Lower lobe of right lung (tissue), 2 donors: ENCODE measurements at regions not wholly inside any gene's neighbourhood (a gene's known extent, or its start where the extent isn't known, plus 50 kb on each side); places are given as distances from the start of the nearest gene placed in this dataset.

Experiments used
- ATAC-seq, 2 donors: fragments of 200-7000 bp; cut with Tn5 transposase; one replicate each; pipeline ENCODE4 v1.9.1; 2020 to 2022; ENCODE audit warnings: mild to moderate bottlenecking in 2 of 2, moderate library complexity in 2 of 2
- DNase-seq: peaks from one replicate; pipeline ENCODE4 v3.0.0-alpha.2; 2020
- H3K27ac ChIP-seq: fragments of 200-600 bp; one replicate; pipeline ENCODE4 v1.8.0; 2022
- H3K27me3 ChIP-seq: fragments of 200-600 bp; one replicate; pipeline ENCODE4 v1.8.0; 2022; ENCODE audit warnings: low read depth
- H3K36me3 ChIP-seq: fragments of 200-600 bp; one replicate; pipeline ENCODE4 v1.8.0; 2022; ENCODE audit warnings: mild to moderate bottlenecking
- H3K4me1 ChIP-seq: fragments of 200-600 bp; one replicate; pipeline ENCODE4 v1.8.0; 2022
- H3K4me3 ChIP-seq: fragments of 200-600 bp; one replicate; pipeline ENCODE4 v1.8.0; 2022; ENCODE audit warnings: mild to moderate bottlenecking
- H3K9me3 ChIP-seq: fragments of 200-600 bp; one replicate; pipeline ENCODE4 v1.8.0; 2022
- CTCF ChIP-seq: fragments of 200-600 bp; IDR thresholded peaks from one replicate; pipeline ENCODE4 v1.8.0; 2022; ENCODE audit warnings: antibody characterized with exemption, mild to moderate bottlenecking
- intact Hi-C: fragments of 100-400 bp; cut with DNase I; formaldehyde crosslinking; loops from one replicate; pipeline ENCODE4 v1.11.0; 2022
- donor health status: DM: no; HTN: yes; CAD: no; lungs with severe emphysema.

GRCh38 chr2:145625111-145625510 is 1105.2 kb upstream of the ZEB2 start:
- Histone ChIP-seq H3K4me1 (no peaks in the 10 kb centered on the region), H3K9me3 (no peaks in the 10 kb centered on the region), H3K4me3 (no peak overlapping the region), H3K27ac (no peak overlapping the region), H3K27me3 (no peaks in the 10 kb centered on the region), H3K36me3 (no peaks in the 10 kb centered on the region)
- DNase-seq (no peak), ATAC-seq (no peak)
- TF ChIP-seq CTCF = no peak
- intact Hi-C loops = no loop called here

GRCh38 chr2:145623136-145623535 is 1103.2 kb upstream of the ZEB2 start:
- Histone ChIP-seq H3K27ac (no peak overlapping the region), H3K36me3 (no peaks in the 10 kb centered on the region), H3K27me3 (no peaks in the 10 kb centered on the region), H3K4me1 (no peaks in the 10 kb centered on the region), H3K4me3 (no peak overlapping the region), H3K9me3 (no peaks in the 10 kb centered on the region)
- intact Hi-C loops = no loop called here
- no peak for ATAC-seq
- no peak for DNase-seq
- TF ChIP-seq CTCF = no peak

DNA sequence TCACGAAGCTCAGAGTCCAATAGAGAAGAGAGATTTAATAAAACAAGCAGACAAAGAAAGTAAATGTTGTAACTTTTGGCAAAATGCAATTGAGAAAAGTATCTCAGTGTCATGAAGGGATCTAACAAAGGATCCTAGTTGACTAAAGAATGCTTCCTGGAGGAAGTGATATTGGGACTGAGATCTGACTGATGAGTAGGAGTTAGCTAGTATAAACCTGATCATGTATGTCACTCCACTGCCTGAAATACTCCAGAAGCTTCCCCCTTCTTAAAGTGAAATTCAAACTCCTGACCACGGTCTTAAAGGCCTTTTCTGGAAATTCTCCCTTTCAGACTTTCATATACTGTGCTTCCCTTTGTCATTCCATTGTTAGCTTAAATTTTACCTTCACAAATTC is 1102.4 kb upstream of the ZEB2 start:
- intact Hi-C loops = no loop called here
- Histone ChIP-seq H3K36me3 (no peaks in the 10 kb centered on the region), H3K27me3 (no peaks in the 10 kb centered on the region), H3K4me1 (no peaks in the 10 kb centered on the region), H3K27ac (no peak overlapping the region), H3K4me3 (no peak overlapping the region), H3K9me3 (no peaks in the 10 kb centered on the region)
- TF ChIP-seq CTCF = no peak
- ATAC-seq (no peak), DNase-seq (no peak)

- no peak for TF ChIP-seq CTCF
- intact Hi-C loops = no loop called here
- H3K9me3 ChIP-seq = no peaks in the 10 kb centered on the region
- H3K4me1 ChIP-seq = no peaks in the 10 kb centered on the region
- no peaks in the 10 kb centered on the region for H3K27me3 ChIP-seq
- no peak for ATAC-seq
- no peak overlapping the region for H3K4me3 ChIP-seq
- H3K27ac ChIP-seq = no peak overlapping the region
- DNase-seq = no peak
- H3K36me3 ChIP-seq = no peaks in the 10 kb centered on the region
These were observed 1098.0 kb upstream of the ZEB2 start for GRCh38 chr2:145617906-145618305.

- no peak overlapping the region for H3K4me3 ChIP-seq
- no peak for ATAC-seq
These were observed 1097.5 kb upstream of the ZEB2 start for GRCh38 chr2:145617420-145617819.

More at GRCh38 chr2:145617420-145617819, 1097.5 kb upstream of the ZEB2 start:
- Histone ChIP-seq H3K27me3 (no peaks in the 10 kb centered on the region), H3K9me3 (no peaks in the 10 kb centered on the region), H3K36me3 (no peaks in the 10 kb centered on the region), H3K27ac (no peak overlapping the region), H3K4me1 (no peaks in the 10 kb centered on the region)
- intact Hi-C loops = no loop called here
- DNase-seq = no peak
- TF ChIP-seq CTCF = no peak
